ENCODE measurements at regions not wholly inside any gene's neighbourhood (a gene's known extent, or its start where the extent isn't known, plus 50 kb on each side); places are given as distances from the start of the nearest gene placed in this dataset.

GRCh38 chr17:70423562-70423961 is 254.2 kb downstream of the KCNJ2 start:
- no peak for TF ChIP-seq CTCF (conservative IDR thresholded peaks at IDR 0.05; ENCODE audit: low read depth, low read length)
- TF ChIP-seq EZH2 (IDR thresholded peaks at IDR 0.05; ENCODE audit: low read length, unreplicated experiment): no peak
- TF ChIP-seq EZH2phosphoT487 (IDR thresholded peaks at IDR 0.05; ENCODE audit: borderline replicate concordance, low read length): no peak
